Right hindlimb (tissue), 1 donor: ENCODE measurements at regions not wholly inside any gene's neighbourhood (a gene's known extent, or its start where the extent isn't known, plus 50 kb on each side); places are given as distances from the start of the nearest gene placed in this dataset.
A peak's percentile ranks its signal among the peaks of the same experiment; 100 is the strongest.
"Not testable (repeated sequence)": the region's sequence is repeated elsewhere in the genome, so short reads cannot be mapped to it uniquely, and the experiment has no call there.

Source experiments
- DNase-seq: peaks from one replicate; pipeline ENCODE4 v3.0.0-alpha.2; 2018

GRCh38 chr21:16186742-16187141 is 457.0 kb downstream of the USP25 start:
- DNase-seq: no peak

- no peak for DNase-seq
These were observed 458.0 kb downstream of the USP25 start for GRCh38 chr21:16187603-16188301.

- no peak for DNase-seq
These were observed 463.1 kb downstream of the USP25 start for GRCh38 chr21:16192902-16193301.

GRCh38 chr21:16193496-16194094 is 463.8 kb downstream of the USP25 start:
- no peak for DNase-seq

- peak; percentile 86 for DNase-seq
These were observed 464.5 kb downstream of the USP25 start for GRCh38 chr21:16194095-16194787.

GRCh38 chr21:16194788-16195537 is 465.2 kb downstream of the USP25 start:
- DNase-seq: peak; percentile 57

- no peak for DNase-seq
These were observed 465.7 kb downstream of the USP25 start for GRCh38 chr21:16195538-16195910.

- no peak for DNase-seq
These were observed 466.2 kb downstream of the USP25 start for GRCh38 chr21:16196001-16196400.

GRCh38 chr21:16198546-16198945 is 468.8 kb downstream of the USP25 start:
- DNase-seq: no peak

GRCh38 chr21:16199539-16199938 is 469.8 kb downstream of the USP25 start:
- DNase-seq: no peak

- DNase-seq: no peak
These were observed 471.9 kb downstream of the USP25 start for GRCh38 chr21:16201718-16202117.

GRCh38 chr21:16205527-16205926 is 475.7 kb downstream of the USP25 start:
- DNase-seq: no peak

- no peak for DNase-seq
These were observed 481.8 kb downstream of the USP25 start for GRCh38 chr21:16211339-16212303.

- no peak for DNase-seq
These were observed 483.7 kb downstream of the USP25 start for GRCh38 chr21:16213518-16213917.

- DNase-seq: no peak
These were observed 485.4 kb downstream of the USP25 start for GRCh38 chr21:16215193-16215592.

- no peak for DNase-seq
These were observed 485.9 kb downstream of the USP25 start for GRCh38 chr21:16215663-16216183.

- no peak for DNase-seq
These were observed 486.6 kb downstream of the USP25 start for GRCh38 chr21:16216288-16216962.

GRCh38 chr21:16218682-16219343 is 489.0 kb downstream of the USP25 start:
- no peak for DNase-seq

- not testable (repeated sequence) for DNase-seq
These were observed 495.0 kb downstream of the USP25 start for GRCh38 chr21:16224756-16225155.

GRCh38 chr21:16239659-16240265 is 510.0 kb downstream of the USP25 start:
- DNase-seq: no peak
